ENCODE measurements at regions not wholly inside any gene's neighbourhood (a gene's known extent, or its start where the extent isn't known, plus 50 kb on each side); places are given as distances from the start of the nearest gene placed in this dataset.

DNA sequence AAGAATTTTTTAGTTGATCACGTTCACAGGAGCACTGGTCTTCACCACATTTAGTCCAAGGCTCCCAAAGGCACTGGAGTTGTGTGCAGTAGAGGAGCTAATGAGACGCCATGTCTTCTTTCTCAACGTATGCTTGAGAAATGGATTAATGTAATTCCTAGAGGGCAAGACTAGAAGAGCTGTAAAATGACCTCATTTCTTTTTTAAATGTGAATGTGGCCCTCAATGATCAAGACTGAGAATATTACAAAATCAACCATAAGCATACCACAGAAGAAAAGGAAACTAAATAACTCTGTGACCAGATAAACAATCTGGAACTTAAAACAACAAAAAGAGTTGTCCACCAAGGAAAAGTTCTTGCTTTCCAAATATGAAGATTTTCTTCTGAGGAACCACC lies 112.1 kb upstream of the THBS1 start:
- H3K4me2 ChIP-seq (ENCODE audit: low read depth, low read length, poor library complexity, severe bottlenecking) = no peak overlapping the region
- no peaks in the 10 kb centered on the region for H4K20me1 ChIP-seq (ENCODE audit: low read depth, low read length)
- H3K27me3 ChIP-seq (ENCODE audit: low read length) = no peaks in the 10 kb centered on the region
- H3K79me2 ChIP-seq (ENCODE audit: insufficient read depth, low read length) = no peaks in the 10 kb centered on the region
- no peak overlapping the region for H2AFZ ChIP-seq (ENCODE audit: low read depth, low read length, severe bottlenecking)
- H3K4me3 ChIP-seq (ENCODE audit: insufficient read depth, low read length, poor library complexity, severe bottlenecking) = no peak overlapping the region
- H3K9ac ChIP-seq (ENCODE audit: low read length) = no peak overlapping the region
- no peaks in the 10 kb centered on the region for H3K9me3 ChIP-seq (ENCODE audit: insufficient read depth, low read length)
- no peaks in the 10 kb centered on the region for H3F3A ChIP-seq (ENCODE audit: insufficient read depth)
- H3K9me2 ChIP-seq (replicated peaks; ENCODE audit: insufficient read depth, low read length) = no peaks in the 10 kb centered on the region
- no peak overlapping the region for H3K27ac ChIP-seq (ENCODE audit: low read depth, low read length)
- H3K36me3 ChIP-seq (ENCODE audit: low read length) = no peaks in the 10 kb centered on the region
- TF ChIP-seq EZH2phosphoT487 (conservative IDR thresholded peaks at IDR 0.05; ENCODE audit: low read length) = no peak
- TF ChIP-seq, protein P1, sequence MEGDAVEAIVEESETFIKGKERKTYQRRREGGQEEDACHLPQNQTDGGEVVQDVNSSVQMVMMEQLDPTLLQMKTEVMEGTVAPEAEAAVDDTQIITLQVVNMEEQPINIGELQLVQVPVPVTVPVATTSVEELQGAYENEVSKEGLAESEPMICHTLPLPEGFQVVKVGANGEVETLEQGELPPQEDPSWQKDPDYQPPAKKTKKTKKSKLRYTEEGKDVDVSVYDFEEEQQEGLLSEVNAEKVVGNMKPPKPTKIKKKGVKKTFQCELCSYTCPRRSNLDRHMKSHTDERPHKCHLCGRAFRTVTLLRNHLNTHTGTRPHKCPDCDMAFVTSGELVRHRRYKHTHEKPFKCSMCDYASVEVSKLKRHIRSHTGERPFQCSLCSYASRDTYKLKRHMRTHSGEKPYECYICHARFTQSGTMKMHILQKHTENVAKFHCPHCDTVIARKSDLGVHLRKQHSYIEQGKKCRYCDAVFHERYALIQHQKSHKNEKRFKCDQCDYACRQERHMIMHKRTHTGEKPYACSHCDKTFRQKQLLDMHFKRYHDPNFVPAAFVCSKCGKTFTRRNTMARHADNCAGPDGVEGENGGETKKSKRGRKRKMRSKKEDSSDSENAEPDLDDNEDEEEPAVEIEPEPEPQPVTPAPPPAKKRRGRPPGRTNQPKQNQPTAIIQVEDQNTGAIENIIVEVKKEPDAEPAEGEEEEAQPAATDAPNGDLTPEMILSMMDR (IDR thresholded peaks at IDR 0.05; ENCODE audit: insufficient read depth, low read length, poor library complexity, severe bottlenecking) = no peak

DNA sequence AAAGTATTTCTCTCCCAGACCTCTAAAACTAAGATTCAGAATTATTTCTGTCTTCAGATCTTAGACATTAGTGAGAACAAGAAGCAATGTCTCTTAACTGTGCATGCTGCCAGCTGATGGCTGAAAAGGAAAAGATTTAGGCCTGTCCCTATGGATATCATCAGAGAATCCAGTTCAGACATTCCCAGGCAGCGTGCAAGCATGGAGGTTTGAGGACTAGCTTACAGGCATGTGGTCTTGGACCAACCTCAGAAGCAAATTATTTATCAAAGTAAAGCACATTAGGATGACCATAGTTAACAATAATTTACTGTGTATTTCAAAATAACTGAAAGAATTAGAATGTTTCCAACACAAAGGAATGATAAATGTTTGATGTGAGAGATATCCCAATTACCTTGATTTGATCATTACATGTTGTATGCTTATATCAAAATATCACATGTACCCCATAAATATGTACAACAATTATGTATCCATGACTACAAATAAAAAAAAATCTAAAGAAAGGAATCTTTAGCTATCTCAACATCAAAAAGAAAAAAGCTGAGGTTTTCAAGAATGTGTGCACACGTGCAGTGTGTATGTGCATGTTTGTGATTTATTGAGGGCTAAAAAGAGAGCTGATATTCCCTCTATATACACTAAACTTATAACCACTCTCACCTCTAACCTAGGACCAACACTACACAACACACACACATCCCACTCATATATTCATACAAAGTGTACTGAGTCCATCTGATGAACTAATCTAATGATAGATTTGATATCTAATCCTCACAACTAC lies 108.9 kb upstream of the THBS1 start:
- no peak overlapping the region for H3K4me2 ChIP-seq (ENCODE audit: low read depth, low read length, poor library complexity, severe bottlenecking)
- no peaks in the 10 kb centered on the region for H3F3A ChIP-seq (ENCODE audit: insufficient read depth)
- TF ChIP-seq, protein P1 (IDR thresholded peaks at IDR 0.05; ENCODE audit: insufficient read depth, low read length, poor library complexity, severe bottlenecking) = no peak
- TF ChIP-seq EZH2phosphoT487 (conservative IDR thresholded peaks at IDR 0.05; ENCODE audit: low read length) = no peak
- no peaks in the 10 kb centered on the region for H3K9me3 ChIP-seq (ENCODE audit: insufficient read depth, low read length)
- no peaks in the 10 kb centered on the region for H3K36me3 ChIP-seq (ENCODE audit: low read length)
- no peaks in the 10 kb centered on the region for H4K20me1 ChIP-seq (ENCODE audit: low read depth, low read length)
- H3K27me3 ChIP-seq (ENCODE audit: low read length) = no peaks in the 10 kb centered on the region
- no peak overlapping the region for H3K4me3 ChIP-seq (ENCODE audit: insufficient read depth, low read length, poor library complexity, severe bottlenecking)
- no peaks in the 10 kb centered on the region for H3K79me2 ChIP-seq (ENCODE audit: insufficient read depth, low read length)
- no peak overlapping the region for H3K27ac ChIP-seq (ENCODE audit: low read depth, low read length)
- H3K9ac ChIP-seq (ENCODE audit: low read length) = no peak overlapping the region
- H3K9me2 ChIP-seq (replicated peaks; ENCODE audit: insufficient read depth, low read length) = no peaks in the 10 kb centered on the region
- no peak overlapping the region for H2AFZ ChIP-seq (ENCODE audit: low read depth, low read length, severe bottlenecking)

DNA sequence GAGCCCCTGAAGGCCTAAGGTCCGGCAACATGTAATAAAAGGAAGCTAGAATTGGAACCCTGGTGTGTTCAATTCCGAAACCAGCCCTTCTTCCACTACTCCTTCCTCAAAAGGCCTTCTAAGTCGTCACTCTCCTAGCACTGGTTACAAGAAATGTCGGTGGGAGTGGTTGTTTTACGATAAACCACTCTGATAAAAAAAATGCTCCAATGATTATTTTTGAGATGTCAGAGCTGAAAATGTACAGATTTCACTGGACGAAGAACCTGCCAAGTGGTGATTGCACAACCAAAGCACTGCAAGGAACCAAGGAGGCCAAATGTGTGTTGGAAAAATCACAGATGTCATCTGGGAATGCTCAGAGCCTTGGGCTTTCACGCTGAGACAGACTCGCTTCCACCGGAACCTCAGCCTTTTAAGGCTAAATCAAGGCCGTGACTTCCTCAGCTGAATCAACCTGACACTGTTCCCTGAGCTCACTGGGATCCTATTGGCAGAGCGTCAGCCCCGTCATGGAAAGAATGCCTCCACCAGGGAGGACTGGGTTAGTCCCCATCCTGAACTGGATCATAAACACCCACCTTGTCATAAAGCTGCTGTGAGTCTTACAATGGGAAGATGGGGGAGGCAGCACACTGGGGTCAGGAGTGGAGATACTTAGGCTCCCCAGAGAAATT lies 108.1 kb upstream of the THBS1 start:
- H3K9ac ChIP-seq (ENCODE audit: low read length) = no peak overlapping the region
- H3K4me2 ChIP-seq (ENCODE audit: low read depth, low read length, poor library complexity, severe bottlenecking) = no peak overlapping the region
- H3F3A ChIP-seq (ENCODE audit: insufficient read depth) = no peaks in the 10 kb centered on the region
- no peaks in the 10 kb centered on the region for H4K20me1 ChIP-seq (ENCODE audit: low read depth, low read length)
- H3K36me3 ChIP-seq (ENCODE audit: low read length) = no peaks in the 10 kb centered on the region
- no peaks in the 10 kb centered on the region for H3K27me3 ChIP-seq (ENCODE audit: low read length)
- TF ChIP-seq, protein P1 (IDR thresholded peaks at IDR 0.05; ENCODE audit: insufficient read depth, low read length, poor library complexity, severe bottlenecking) = no peak
- no peak for TF ChIP-seq EZH2phosphoT487 (conservative IDR thresholded peaks at IDR 0.05; ENCODE audit: low read length)
- H3K27ac ChIP-seq (ENCODE audit: low read depth, low read length) = no peak overlapping the region
- no peak overlapping the region for H3K4me3 ChIP-seq (ENCODE audit: insufficient read depth, low read length, poor library complexity, severe bottlenecking)
- H3K9me3 ChIP-seq (ENCODE audit: insufficient read depth, low read length) = no peaks in the 10 kb centered on the region
- no peaks in the 10 kb centered on the region for H3K79me2 ChIP-seq (ENCODE audit: insufficient read depth, low read length)
- H2AFZ ChIP-seq (ENCODE audit: low read depth, low read length, severe bottlenecking) = no peak overlapping the region
- H3K9me2 ChIP-seq (replicated peaks; ENCODE audit: insufficient read depth, low read length) = no peaks in the 10 kb centered on the region

All from SU-DHL-6 (cell line).